IMR-90 (cell line): ENCODE measurements at regions not wholly inside any gene's neighbourhood (a gene's known extent, or its start where the extent isn't known, plus 50 kb on each side); places are given as distances from the start of the nearest gene placed in this dataset.

ENCODE experiments used
- ATAC-seq: fragments of 200-7000 bp; cut with Tn5 transposase; 2 replicates; pipeline ENCODE4 v1.9.1; 2020; ENCODE audit warnings: low read depth, mild to moderate bottlenecking, moderate library complexity
- BruUV-seq: library from RNA; stranded (reverse); fragments of 400-500 nt; replicated peaks from 2 replicates; lab custom pipeline; 2021; lab: Mats Ljungman, UMichigan
- CTCF ChIA-PET: fragments of 300-600 bp; formaldehyde crosslinking; extraction: SDS; loops from one replicate; lab custom pipeline; 2021; ENCODE audit warnings: antibody characterized with exemption; lab: Yijun Ruan, JAX
- POLR2A ChIA-PET: fragments of 300-600 bp; sonication (Branson Sonifier 250); formaldehyde crosslinking; loops from one replicate; lab custom pipeline; 2022; ENCODE audit warnings: antibody characterized with exemption; ENCODE audit not compliant: unreplicated experiment; lab: Charles Lee
- DNase-seq: peaks from one replicate; pipeline ENCODE4 v3.0.0; 2013
- H2AFZ ChIP-seq: replicated peaks from 2 replicates; pipeline ENCODE3; 2013; ENCODE audit warnings: low read length, mild to moderate bottlenecking; ENCODE audit not compliant: poor library complexity
- H2AK5ac ChIP-seq: 2 replicates; pipeline ENCODE4 v1.6.1; 2013; ENCODE audit warnings: low read depth, low read length, inconsistent platforms
- H2AK9ac ChIP-seq: replicated peaks from 2 replicates; pipeline ENCODE3; 2013; ENCODE audit warnings: mild to moderate bottlenecking, low read depth, low read length, moderate library complexity; ENCODE audit not compliant: poor library complexity
- H2BK120ac ChIP-seq: 2 replicates; pipeline ENCODE4 v1.6.1; 2013; ENCODE audit warnings: low read depth, low read length, inconsistent platforms
- H2BK15ac ChIP-seq: 3 replicates; pipeline ENCODE4 v1.6.1; 2013; ENCODE audit warnings: low read depth, low read length, inconsistent platforms
- H2BK20ac ChIP-seq: 2 replicates; pipeline ENCODE4 v1.6.1; 2013; ENCODE audit warnings: low read depth, mild to moderate bottlenecking, inconsistent platforms, low read length, moderate library complexity
- H2BK5ac ChIP-seq: 2 replicates; pipeline ENCODE4 v1.6.1; 2013; ENCODE audit warnings: mild to moderate bottlenecking, low read depth, low read length, inconsistent platforms; ENCODE audit not compliant: poor library complexity, severe bottlenecking
- H3K14ac ChIP-seq: replicated peaks from 2 replicates; pipeline ENCODE4 v1.6.1; 2013; ENCODE audit warnings: low read depth, low read length, inconsistent platforms
- H3K18ac ChIP-seq: 2 replicates; pipeline ENCODE4 v1.6.1; 2013; ENCODE audit warnings: low read depth, low read length, control low read depth
- H3K23ac ChIP-seq: 2 replicates; pipeline ENCODE4 v1.6.1; 2013; ENCODE audit warnings: low read depth, low read length, inconsistent platforms
- H3K27ac ChIP-seq: 2 replicates; pipeline ENCODE4 v1.5.1; 2013; ENCODE audit warnings: mild to moderate bottlenecking, control low read depth, low read length; ENCODE audit not compliant: insufficient read depth
- H3K27me3 ChIP-seq: 2 replicates; pipeline ENCODE4 v1.6.1; 2013; ENCODE audit warnings: low read length; ENCODE audit not compliant: control insufficient read depth, insufficient read depth
- H3K36me3 ChIP-seq: 2 replicates; pipeline ENCODE4 v1.6.1; 2013; ENCODE audit warnings: low read length, mixed read lengths; ENCODE audit not compliant: control insufficient read depth, insufficient read depth
- H3K4ac ChIP-seq: 2 replicates; pipeline ENCODE4 v1.6.1; 2013; ENCODE audit warnings: low read depth, low read length, inconsistent platforms
- H3K4me1 ChIP-seq: 2 replicates; pipeline ENCODE4 v1.6.1; 2013; ENCODE audit warnings: low read length, mixed read lengths; ENCODE audit not compliant: control insufficient read depth, insufficient read depth
- H3K4me2 ChIP-seq: 2 replicates; pipeline ENCODE4 v1.6.1; 2013; ENCODE audit warnings: low read depth, mild to moderate bottlenecking, control low read depth, low read length, moderate library complexity
- H3K4me3 ChIP-seq: 2 replicates; pipeline ENCODE4 v1.5.1; 2013; ENCODE audit warnings: low read depth, mild to moderate bottlenecking, control low read depth, low read length, moderate library complexity; ENCODE audit not compliant: insufficient read depth
- H3K56ac ChIP-seq: 2 replicates; pipeline ENCODE4 v1.6.1; 2013; ENCODE audit warnings: low read length, inconsistent platforms; ENCODE audit not compliant: insufficient read depth; ENCODE audit errors: extremely low read depth
- H3K79me1 ChIP-seq, 2 experiments: 2 replicates each; pipeline ENCODE4 v1.6.1; 2013; ENCODE audit warnings: low read length in 2 of 2, inconsistent platforms in 1 of 2, low read depth in 1 of 2
- H3K9ac ChIP-seq: 2 replicates; pipeline ENCODE4 v1.6.1; 2013; ENCODE audit warnings: low read depth, low read length, control low read depth
- H3K9me1 ChIP-seq: 2 replicates; pipeline ENCODE4 v1.6.1; 2013; ENCODE audit warnings: low read length, inconsistent platforms; ENCODE audit not compliant: insufficient read depth
- H3K9me3 ChIP-seq: 2 replicates; pipeline ENCODE4 v1.6.1; 2013; ENCODE audit warnings: low read length; ENCODE audit not compliant: control insufficient read depth, insufficient read depth
- H4K20me1 ChIP-seq: 2 replicates; pipeline ENCODE4 v1.6.1; 2013; ENCODE audit warnings: low read length, inconsistent platforms; ENCODE audit not compliant: insufficient read depth
- H4K5ac ChIP-seq: 2 replicates; pipeline ENCODE4 v1.6.1; 2013; ENCODE audit warnings: mild to moderate bottlenecking, low read depth, low read length, control low read depth
- H4K8ac ChIP-seq, 2 experiments: 2 replicates each; pipeline ENCODE4 v1.6.1; 2013; ENCODE audit warnings: low read depth in 2 of 2, low read length in 2 of 2, control low read depth in 1 of 2, inconsistent platforms in 1 of 2
- H4K91ac ChIP-seq: 2 replicates; pipeline ENCODE4 v1.6.1; 2013; ENCODE audit warnings: low read depth, low read length, inconsistent platforms; ENCODE audit not compliant: insufficient read depth
- BHLHE40 ChIP-seq: fragments of 150-350 bp; IDR thresholded peaks from 2 replicates; pipeline ENCODE4 v1.6.1; 2016; ENCODE audit warnings: mild to moderate bottlenecking, low read depth, low read length
- CHD1 ChIP-seq: IDR thresholded peaks from 2 replicates; pipeline ENCODE4 v1.6.1; 2012; ENCODE audit warnings: low read depth, low read length, improper control_type of control experiment
- CTCF ChIP-seq: conservative IDR thresholded peaks from 2 replicates; pipeline ENCODE4 v1.5.1; 2012; ENCODE audit warnings: mild to moderate bottlenecking, low read depth, low read length, improper control_type of control experiment
- ELK1 ChIP-seq: fragments of 150-350 bp; IDR thresholded peaks from 2 replicates; pipeline ENCODE4 v1.6.1; 2016; ENCODE audit warnings: low read depth, mild to moderate bottlenecking, low read length, moderate library complexity, borderline replicate concordance
- FOS ChIP-seq: fragments of 150-350 bp; IDR thresholded peaks from 2 replicates; pipeline ENCODE4 v1.6.1; 2016; ENCODE audit warnings: low read depth, low read length
- MAFK ChIP-seq: IDR thresholded peaks from 2 replicates; pipeline ENCODE4 v1.6.1; 2012; ENCODE audit warnings: low read depth, low read length, improper control_type of control experiment
- MAZ ChIP-seq: IDR thresholded peaks from 2 replicates; pipeline ENCODE4 v1.6.1; 2012; ENCODE audit warnings: low read depth, mild to moderate bottlenecking, low read length, improper control_type of control experiment, moderate library complexity, borderline replicate concordance
- NFE2L2 ChIP-seq: fragments of 150-350 bp; IDR thresholded peaks from 2 replicates; pipeline ENCODE4 v1.6.1; 2016; ENCODE audit warnings: low read depth, mild to moderate bottlenecking, low read length
- RAD21 ChIP-seq: IDR thresholded peaks from 2 replicates; pipeline ENCODE4 v1.6.1; 2012; ENCODE audit warnings: low read length, improper control_type of control experiment
- RFX5 ChIP-seq: IDR thresholded peaks from 2 replicates; pipeline ENCODE4 v1.8.0; 2012; ENCODE audit warnings: low read depth, mild to moderate bottlenecking, low read length, moderate library complexity
- USF2 ChIP-seq: fragments of 150-350 bp; IDR thresholded peaks from 2 replicates; pipeline ENCODE4 v1.6.1; 2017; ENCODE audit warnings: mild to moderate bottlenecking, antibody characterized with exemption, low read length, low read depth
- WGBS, 2 experiments: methylation state at CpG; one replicate each; pipeline versions ENCODE4 v1.1.5 to v1.1.7; 2013; ENCODE audit warnings: missing lambda C conversion rate in 2 of 2; ENCODE audit not compliant: insufficient read length in 1 of 2; ENCODE audit errors: extremely low coverage in 2 of 2; 5-methylcytosine and 5-hydroxymethylcytosine counted together
- dilution Hi-C: fragments of 300-500 bp; cut with HindIII; formaldehyde crosslinking; loops from one replicate; pipeline ENCODE4 v1.14.3; 2018; ENCODE audit warnings: low sequenced_read_pairs; ENCODE audit not compliant: unreplicated experiment
- in situ Hi-C: fragments of 300-500 bp; cut with MboI; formaldehyde crosslinking; loops from 3 replicates; pipeline ENCODE4 v1.14.3; 2019; ENCODE audit warnings: low sequenced_read_pairs, inconsistent platforms, mixed read lengths
- intact Hi-C: fragments of 100-400 bp; cut with micrococcal nuclease; formaldehyde crosslinking; loops from 2 replicates; pipeline ENCODE4 v1.10.0; 2022

GRCh38 chr4:175280153-175280552 is 362.0 kb downstream of the ADAM29 start:
- Histone ChIP-seq H3K56ac (no peak overlapping the region), H3K9ac (no peak overlapping the region), H3K9me1 (no peaks in the 10 kb centered on the region), H4K91ac (no peak overlapping the region), H2BK15ac (no peak overlapping the region), H3K4ac (no peak overlapping the region), H3K4me3 (no peak overlapping the region), H2BK120ac (no peak overlapping the region), H3K27me3 (no peaks in the 10 kb centered on the region), H2BK5ac (no peak overlapping the region), H2AK5ac (no peak overlapping the region), H2AK9ac (no peak overlapping the region), H3K79me1 (no peaks in the 10 kb centered on the region), H3K9me3 (no peaks in the 10 kb centered on the region; the same call in none of the 2 replicates), H3K18ac (no peak overlapping the region), H3K27ac (no peak overlapping the region), H4K20me1 (no peaks in the 10 kb centered on the region), H3K36me3 (no peaks in the 10 kb centered on the region), H3K23ac (no peak overlapping the region), H3K4me2 (no peak overlapping the region), H3K14ac (no peak overlapping the region), H4K8ac (no peak overlapping the region), H2BK20ac (no peak overlapping the region), H3K4me1 (no peaks in the 10 kb centered on the region), H4K5ac (no peak overlapping the region), H2AFZ (no peak overlapping the region)
- dilution Hi-C loops (no loop called here), intact Hi-C loops (no loop called here), in situ Hi-C loops (no loop called here)
- ChIA-PET POLR2A (no interaction called here), CTCF (no interaction called here)
- TF ChIP-seq BHLHE40 (no peak), ELK1 (no peak), MAFK (no peak), MAZ (no peak), USF2 (no peak), RFX5 (no peak), NFE2L2 (no peak), RAD21 (no peak), CTCF (no peak), CHD1 (no peak), FOS (no peak)
- 90% methylated on average over 2 of the region's 2 CpGs; no CpG with 5 or more reads in 1 of the 2 experiments for WGBS, 2 experiments
- DNase-seq (no peak), ATAC-seq (no peak)
- BruUV-seq: no TSS peak
